ENCODE measurements at regions not wholly inside any gene's neighbourhood (a gene's known extent, or its start where the extent isn't known, plus 50 kb on each side); places are given as distances from the start of the nearest gene placed in this dataset.

DNA sequence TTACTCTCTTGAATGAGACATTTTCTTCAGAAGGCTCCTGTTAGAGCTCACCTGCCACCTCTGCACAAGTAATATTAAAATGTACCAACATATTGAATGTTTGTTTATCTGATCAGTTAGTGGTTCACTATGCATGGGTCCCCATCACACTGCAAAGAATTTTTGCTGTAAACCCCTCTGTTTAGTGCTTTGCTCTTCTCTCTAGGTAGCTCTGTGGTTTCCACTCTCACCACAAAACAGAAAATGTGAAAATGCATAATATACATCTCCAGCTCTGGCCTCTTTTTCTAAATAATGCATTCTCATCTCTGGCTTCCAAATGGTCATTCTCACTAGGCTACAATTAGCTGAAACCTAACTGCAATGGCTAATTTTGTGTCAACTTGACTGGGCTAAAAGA lies 176.7 kb downstream of the TRIM33 start:
- no peak overlapping the region for H3K27ac ChIP-seq (ENCODE audit: low read depth in 1 of 3, low read length in 2 of 3)
- no peak overlapping the region for H3K4me3 ChIP-seq (ENCODE audit: low read depth in 1 of 3, low read length in 3 of 3)
- FAIRE-seq (no peak), DNase-seq (peak in 1 of 2 donors; percentile 28)
- H3K9me3 ChIP-seq (ENCODE audit: control insufficient read depth in 2 of 2, insufficient read depth in 1 of 2, low read depth in 1 of 2, low read length in 1 of 2) = peaks cover 0 to 3% of the 10 kb centered on the region in 2 donors
- no peaks in the 10 kb centered on the region for H3K36me3 ChIP-seq (ENCODE audit: control insufficient read depth in 3 of 3, insufficient read depth in 2 of 3, low read depth in 1 of 3, low read length in 3 of 3)
- H3K27me3 ChIP-seq (ENCODE audit: control insufficient read depth in 3 of 3, insufficient read depth in 3 of 3, low read length in 3 of 3) = peaks cover 0 to 5% (median 4%) of the 10 kb centered on the region in 3 donors
- H3K4me1 ChIP-seq (ENCODE audit: control insufficient read depth in 3 of 3, insufficient read depth in 2 of 3, low read depth in 1 of 3, low read length in 2 of 3) = no peaks in the 10 kb centered on the region

DNA sequence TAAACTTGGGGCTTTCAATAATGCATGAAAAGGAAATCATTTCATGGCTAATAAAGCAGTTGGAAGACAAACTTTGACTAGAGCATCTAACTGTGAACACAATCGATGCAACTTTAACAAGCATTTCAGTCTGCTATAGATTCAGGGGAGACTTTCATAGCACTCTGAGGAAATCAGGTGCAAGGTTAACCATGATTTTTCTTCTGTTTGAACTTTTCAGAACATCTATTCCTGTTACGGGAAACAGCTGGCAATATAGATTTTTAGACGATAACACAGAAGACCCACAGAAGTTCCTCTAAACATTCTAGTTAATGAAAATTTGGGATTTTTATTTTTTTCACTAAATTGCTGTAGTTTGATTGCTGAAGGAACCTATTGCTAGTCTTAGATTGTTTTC lies 177.3 kb downstream of the TRIM33 start:
- Histone ChIP-seq H3K27me3 (ENCODE audit: control insufficient read depth in 3 of 3, insufficient read depth in 3 of 3, low read length in 3 of 3) (peaks cover 0 to 5% (median 4%) of the 10 kb centered on the region in 3 donors), H3K4me3 (ENCODE audit: low read depth in 1 of 3, low read length in 3 of 3) (no peak overlapping the region), H3K9me3 (ENCODE audit: control insufficient read depth in 2 of 2, insufficient read depth in 1 of 2, low read depth in 1 of 2, low read length in 1 of 2) (peaks cover 0 to 3% of the 10 kb centered on the region in 2 donors), H3K4me1 (ENCODE audit: control insufficient read depth in 3 of 3, insufficient read depth in 2 of 3, low read depth in 1 of 3, low read length in 2 of 3) (no peaks in the 10 kb centered on the region), H3K36me3 (ENCODE audit: control insufficient read depth in 3 of 3, insufficient read depth in 2 of 3, low read depth in 1 of 3, low read length in 3 of 3) (no peaks in the 10 kb centered on the region), H3K27ac (ENCODE audit: low read depth in 1 of 3, low read length in 2 of 3) (no peak overlapping the region)
- 60 to 78% (median 64%) methylated on average over 3 of the region's 3 CpGs for WGBS, 3 donors
- FAIRE-seq (no peak), DNase-seq (no peak)

DNA sequence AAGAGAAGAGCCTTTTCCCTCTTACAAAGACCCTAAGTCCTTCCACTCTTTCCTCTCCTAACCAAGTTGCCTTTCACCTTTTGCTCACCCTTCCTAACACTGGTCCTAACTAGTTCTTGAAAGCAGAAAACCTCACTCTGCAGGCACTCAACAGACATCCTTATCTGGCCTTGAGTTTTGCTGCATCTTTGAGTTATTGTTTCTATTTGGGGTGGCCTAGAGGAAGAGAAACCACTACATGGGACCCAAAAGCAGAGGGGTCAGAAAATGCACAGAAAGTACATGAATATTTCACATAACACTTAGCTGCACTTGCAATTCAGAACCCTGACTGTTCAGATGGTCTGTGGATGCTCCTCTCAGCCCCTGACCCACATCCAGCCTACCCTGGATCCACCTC lies 178.3 kb upstream of the SYT6 start:
- no peaks in the 10 kb centered on the region for H3K4me1 ChIP-seq (ENCODE audit: control insufficient read depth in 3 of 3, insufficient read depth in 2 of 3, low read depth in 1 of 3, low read length in 2 of 3)
- H3K9me3 ChIP-seq (ENCODE audit: control insufficient read depth in 2 of 2, insufficient read depth in 1 of 2, low read depth in 1 of 2, low read length in 1 of 2) = peaks cover 0 to 3% of the 10 kb centered on the region in 2 donors
- H3K36me3 ChIP-seq (ENCODE audit: control insufficient read depth in 3 of 3, insufficient read depth in 2 of 3, low read depth in 1 of 3, low read length in 3 of 3) = no peaks in the 10 kb centered on the region
- no peak overlapping the region for H3K4me3 ChIP-seq (ENCODE audit: low read depth in 1 of 3, low read length in 3 of 3)
- FAIRE-seq = no peak
- peaks cover 0 to 6% (median 5%) of the 10 kb centered on the region in 3 donors for H3K27me3 ChIP-seq (ENCODE audit: control insufficient read depth in 3 of 3, insufficient read depth in 3 of 3, low read length in 3 of 3)
- no peak for DNase-seq
- no peak overlapping the region for H3K27ac ChIP-seq (ENCODE audit: low read depth in 1 of 3, low read length in 2 of 3)

DNA sequence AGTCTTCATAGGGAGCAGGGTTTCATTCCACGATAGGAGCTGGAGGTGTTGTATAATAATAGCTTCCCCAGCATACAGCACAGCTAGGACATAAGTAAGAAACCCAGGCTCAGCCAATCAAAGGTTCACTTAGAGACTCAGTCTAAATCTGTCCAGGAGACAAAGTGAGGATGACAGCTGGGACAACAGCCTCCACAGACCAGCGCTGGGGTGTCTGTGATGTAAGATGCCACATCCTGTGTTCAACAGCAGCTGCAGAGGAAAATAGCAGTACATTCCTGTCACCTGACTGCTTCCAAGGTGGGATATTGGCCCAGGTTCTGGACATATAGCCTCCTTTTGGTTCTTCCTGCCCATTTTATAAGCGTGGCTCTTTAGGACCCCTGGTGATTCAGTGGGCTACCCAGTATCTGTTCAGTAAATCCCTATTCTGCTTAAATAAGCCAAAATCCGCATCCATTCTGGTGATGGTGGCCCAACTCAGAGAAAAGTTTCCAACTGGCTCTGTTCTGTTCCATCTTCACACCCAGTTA lies 176.8 kb upstream of the SYT6 start:
- no peaks in the 10 kb centered on the region for H3K4me1 ChIP-seq (ENCODE audit: control insufficient read depth in 3 of 3, insufficient read depth in 2 of 3, low read depth in 1 of 3, low read length in 2 of 3)
- peaks cover 0 to 6% (median 5%) of the 10 kb centered on the region in 3 donors for H3K27me3 ChIP-seq (ENCODE audit: control insufficient read depth in 3 of 3, insufficient read depth in 3 of 3, low read length in 3 of 3)
- H3K4me3 ChIP-seq (ENCODE audit: low read depth in 1 of 3, low read length in 3 of 3) = no peak overlapping the region
- DNase-seq = peak in 1 of 2 donors; percentile 26
- no peaks in the 10 kb centered on the region for H3K36me3 ChIP-seq (ENCODE audit: control insufficient read depth in 3 of 3, insufficient read depth in 2 of 3, low read depth in 1 of 3, low read length in 3 of 3)
- 67 to 76% (median 71%) methylated on average over 4 of the region's 4 CpGs for WGBS, 3 donors
- H3K27ac ChIP-seq (ENCODE audit: low read depth in 1 of 3, low read length in 2 of 3) = no peak overlapping the region
- FAIRE-seq = no peak
- peaks cover 0 to 3% of the 10 kb centered on the region in 2 donors for H3K9me3 ChIP-seq (ENCODE audit: control insufficient read depth in 2 of 2, insufficient read depth in 1 of 2, low read depth in 1 of 2, low read length in 1 of 2)

DNA sequence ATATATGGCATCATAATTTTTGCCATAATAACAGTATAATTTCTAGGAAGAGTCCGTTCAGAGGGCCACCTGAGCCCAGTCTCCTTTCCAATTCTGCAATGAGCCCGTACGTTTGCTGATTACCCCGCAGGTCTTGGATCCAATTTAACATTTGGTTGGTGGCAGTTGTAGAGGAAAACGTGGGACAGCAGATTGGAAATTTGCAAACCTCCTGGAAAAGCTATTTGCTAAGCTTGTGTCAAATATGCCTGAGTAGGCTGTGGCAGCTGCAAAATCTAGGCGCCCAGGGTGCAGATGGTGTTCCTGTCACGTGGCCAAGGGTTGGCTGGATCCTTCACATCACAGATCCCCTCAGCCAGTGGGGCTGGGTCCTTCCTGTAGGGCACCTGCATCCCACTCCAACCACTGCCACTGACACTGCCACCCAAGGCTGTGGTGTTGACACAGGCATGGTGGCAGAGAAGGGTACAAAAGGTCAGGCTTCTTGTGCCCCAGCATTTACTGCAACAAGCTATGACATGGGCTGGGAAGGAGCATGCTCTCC lies 174.8 kb upstream of the SYT6 start:
- 76 to 81% (median 77%) methylated on average over 7 of the region's 7 CpGs for WGBS, 3 donors
- H3K27me3 ChIP-seq (ENCODE audit: control insufficient read depth in 3 of 3, insufficient read depth in 3 of 3, low read length in 3 of 3) = peaks cover 0 to 6% (median 2%) of the 10 kb centered on the region in 3 donors
- H3K36me3 ChIP-seq (ENCODE audit: control insufficient read depth in 3 of 3, insufficient read depth in 2 of 3, low read depth in 1 of 3, low read length in 3 of 3) = no peaks in the 10 kb centered on the region
- FAIRE-seq (no peak), DNase-seq (no peak)
- no peaks in the 10 kb centered on the region for H3K4me1 ChIP-seq (ENCODE audit: control insufficient read depth in 3 of 3, insufficient read depth in 2 of 3, low read depth in 1 of 3, low read length in 2 of 3)
- no peak overlapping the region for H3K27ac ChIP-seq (ENCODE audit: low read depth in 1 of 3, low read length in 2 of 3)
- no peak overlapping the region for H3K4me3 ChIP-seq (ENCODE audit: low read depth in 1 of 3, low read length in 3 of 3)
- peaks cover 0 to 3% of the 10 kb centered on the region in 2 donors for H3K9me3 ChIP-seq (ENCODE audit: control insufficient read depth in 2 of 2, insufficient read depth in 1 of 2, low read depth in 1 of 2, low read length in 1 of 2)

DNA sequence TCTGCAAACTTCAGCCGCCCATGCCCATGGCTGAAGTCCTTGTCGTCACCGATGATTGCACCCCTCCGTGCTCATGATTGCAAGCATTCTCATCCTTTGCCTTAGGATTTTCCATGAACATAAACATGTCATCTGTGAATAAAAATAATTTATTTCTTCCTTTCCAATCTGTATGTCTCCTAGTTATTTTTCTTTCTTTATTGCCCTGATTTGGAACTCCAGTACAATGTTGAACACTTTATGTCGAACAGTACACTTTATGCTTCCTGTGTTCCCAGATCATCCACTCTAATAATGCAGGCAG lies 170.9 kb upstream of the SYT6 start:
- no peak overlapping the region for H3K4me3 ChIP-seq (ENCODE audit: low read depth in 1 of 3, low read length in 3 of 3)
- H3K36me3 ChIP-seq (ENCODE audit: control insufficient read depth in 3 of 3, insufficient read depth in 2 of 3, low read depth in 1 of 3, low read length in 3 of 3) = no peaks in the 10 kb centered on the region
- DNase-seq (no peak), FAIRE-seq (no peak)
- peaks cover 0 to 2% (median 0%) of the 10 kb centered on the region in 3 donors for H3K27me3 ChIP-seq (ENCODE audit: control insufficient read depth in 3 of 3, insufficient read depth in 3 of 3, low read length in 3 of 3)
- H3K9me3 ChIP-seq (ENCODE audit: control insufficient read depth in 2 of 2, insufficient read depth in 1 of 2, low read depth in 1 of 2, low read length in 1 of 2) = no peaks in the 10 kb centered on the region
- WGBS, 3 donors = 88 to 94% (median 92%) methylated on average over 5 of the region's 5 CpGs
- H3K4me1 ChIP-seq (ENCODE audit: control insufficient read depth in 3 of 3, insufficient read depth in 2 of 3, low read depth in 1 of 3, low read length in 2 of 3) = no peaks in the 10 kb centered on the region
- H3K27ac ChIP-seq (ENCODE audit: low read depth in 1 of 3, low read length in 2 of 3) = no peak overlapping the region

DNA sequence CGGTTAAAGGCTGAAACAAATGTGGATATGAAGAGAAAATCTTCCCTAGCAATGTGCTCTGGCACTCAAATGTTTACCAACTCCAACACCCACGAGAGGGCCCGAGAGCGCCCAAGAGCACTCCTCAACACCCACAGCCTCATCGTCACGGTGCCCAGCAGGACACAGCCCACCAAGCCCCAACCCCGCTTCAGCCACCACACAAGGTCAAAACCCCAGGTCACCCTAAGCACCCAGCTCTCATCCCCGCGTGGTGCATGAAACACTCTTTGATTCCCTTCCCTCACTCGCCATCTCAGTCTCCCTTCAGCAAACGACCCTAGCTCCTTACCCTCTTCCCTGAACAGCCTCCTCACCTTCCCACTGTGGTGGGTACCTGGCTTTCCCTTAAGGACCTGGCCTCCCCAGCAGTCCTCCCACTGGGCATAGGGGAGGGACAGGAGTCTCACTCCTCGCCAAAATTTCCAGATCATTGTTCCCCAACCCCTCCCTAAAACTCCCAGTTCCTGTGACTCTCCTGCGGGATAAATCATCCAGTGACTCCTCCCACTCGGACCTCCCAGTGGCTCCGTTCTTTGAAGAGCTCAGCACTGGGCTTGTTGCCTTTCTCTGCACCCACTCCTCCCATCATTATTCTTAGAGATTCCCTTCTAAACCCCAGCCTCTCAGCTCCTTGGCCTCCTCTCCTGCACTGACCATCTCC lies 170.4 kb upstream of the SYT6 start:
- Histone ChIP-seq H3K36me3 (ENCODE audit: control insufficient read depth in 3 of 3, insufficient read depth in 2 of 3, low read depth in 1 of 3, low read length in 3 of 3) (no peaks in the 10 kb centered on the region), H3K27ac (ENCODE audit: low read depth in 1 of 3, low read length in 2 of 3) (no peak overlapping the region), H3K9me3 (ENCODE audit: control insufficient read depth in 2 of 2, insufficient read depth in 1 of 2, low read depth in 1 of 2, low read length in 1 of 2) (no peaks in the 10 kb centered on the region), H3K27me3 (ENCODE audit: control insufficient read depth in 3 of 3, insufficient read depth in 3 of 3, low read length in 3 of 3) (peaks cover 0 to 2% (median 0%) of the 10 kb centered on the region in 3 donors), H3K4me3 (ENCODE audit: low read depth in 1 of 3, low read length in 3 of 3) (no peak overlapping the region), H3K4me1 (ENCODE audit: control insufficient read depth in 3 of 3, insufficient read depth in 2 of 3, low read depth in 1 of 3, low read length in 2 of 3) (no peaks in the 10 kb centered on the region)
- WGBS, 3 donors = 76 to 83% (median 82%) methylated on average over 15 of the region's 15 CpGs
- FAIRE-seq (no peak), DNase-seq (no peak)

DNA sequence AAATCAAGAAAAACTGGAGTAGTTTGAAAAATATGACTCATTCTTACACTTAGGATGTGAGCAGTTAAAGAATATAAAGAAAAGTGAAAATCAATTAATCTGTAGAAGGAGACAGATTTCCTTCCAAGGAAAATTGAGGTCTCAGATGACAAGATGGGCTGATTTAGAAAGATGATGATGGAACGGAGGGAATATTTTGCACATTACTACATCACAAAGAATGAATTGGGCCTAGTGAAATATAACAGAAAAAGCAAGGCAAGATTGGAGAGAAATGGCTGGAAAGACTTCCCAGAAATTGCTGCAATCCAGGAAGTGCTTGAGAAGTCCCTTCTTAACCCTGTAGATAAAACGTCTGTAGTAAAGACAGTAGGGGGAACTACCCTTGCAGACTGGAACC lies 169.1 kb upstream of the SYT6 start:
- 64 to 77% (median 74%) methylated on average over 2 of the region's 2 CpGs for WGBS, 3 donors
- DNase-seq = no peak
- H3K4me3 ChIP-seq (ENCODE audit: low read depth in 1 of 3, low read length in 3 of 3) = no peak overlapping the region
- no peaks in the 10 kb centered on the region for H3K4me1 ChIP-seq (ENCODE audit: control insufficient read depth in 3 of 3, insufficient read depth in 2 of 3, low read depth in 1 of 3, low read length in 2 of 3)
- H3K27me3 ChIP-seq (ENCODE audit: control insufficient read depth in 3 of 3, insufficient read depth in 3 of 3, low read length in 3 of 3) = no peaks in the 10 kb centered on the region
- H3K36me3 ChIP-seq (ENCODE audit: control insufficient read depth in 3 of 3, insufficient read depth in 2 of 3, low read depth in 1 of 3, low read length in 3 of 3) = no peaks in the 10 kb centered on the region
- H3K27ac ChIP-seq (ENCODE audit: low read depth in 1 of 3, low read length in 2 of 3) = no peak overlapping the region
- FAIRE-seq = no peak
- H3K9me3 ChIP-seq (ENCODE audit: control insufficient read depth in 2 of 2, insufficient read depth in 1 of 2, low read depth in 1 of 2, low read length in 1 of 2) = no peaks in the 10 kb centered on the region

DNA sequence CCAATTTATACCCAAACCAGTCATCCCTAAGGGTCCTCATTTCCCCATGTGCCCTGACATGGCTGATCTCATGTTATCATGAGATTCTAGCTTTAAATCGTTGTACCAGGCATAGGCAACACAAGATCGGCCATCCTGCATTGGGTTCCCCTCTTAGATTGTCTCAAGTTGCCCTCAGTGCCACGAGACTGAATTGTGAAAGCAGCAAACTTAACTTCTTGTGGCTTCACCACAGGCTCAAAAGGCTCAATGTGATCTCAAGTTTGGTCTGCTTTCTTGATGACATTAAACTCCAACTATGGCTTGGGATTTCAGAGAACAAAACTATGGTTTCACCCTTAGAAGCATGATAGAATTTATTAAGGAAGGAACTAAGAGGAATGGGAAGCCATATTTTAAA lies 168.5 kb upstream of the SYT6 start:
- H3K27ac ChIP-seq (ENCODE audit: low read depth in 1 of 3, low read length in 2 of 3) = no peak overlapping the region
- no peak for FAIRE-seq
- no peak overlapping the region for H3K4me3 ChIP-seq (ENCODE audit: low read depth in 1 of 3, low read length in 3 of 3)
- 68 to 83% (median 74%) methylated on average over 3 of the region's 3 CpGs for WGBS, 3 donors
- H3K27me3 ChIP-seq (ENCODE audit: control insufficient read depth in 3 of 3, insufficient read depth in 3 of 3, low read length in 3 of 3) = no peaks in the 10 kb centered on the region
- no peaks in the 10 kb centered on the region for H3K4me1 ChIP-seq (ENCODE audit: control insufficient read depth in 3 of 3, insufficient read depth in 2 of 3, low read depth in 1 of 3, low read length in 2 of 3)
- no peaks in the 10 kb centered on the region for H3K9me3 ChIP-seq (ENCODE audit: control insufficient read depth in 2 of 2, insufficient read depth in 1 of 2, low read depth in 1 of 2, low read length in 1 of 2)
- no peaks in the 10 kb centered on the region for H3K36me3 ChIP-seq (ENCODE audit: control insufficient read depth in 3 of 3, insufficient read depth in 2 of 3, low read depth in 1 of 3, low read length in 3 of 3)
- no peak for DNase-seq
